VCaP (cell line): ENCODE measurements at regions not wholly inside any gene's neighbourhood (a gene's known extent, or its start where the extent isn't known, plus 50 kb on each side); places are given as distances from the start of the nearest gene placed in this dataset.

Experiments used
- H3K27ac ChIP-seq: fragments of 450-650 bp; 2 replicates; pipeline ENCODE4 v1.5.1; 2017
- CTCF ChIP-seq: fragments of 450-650 bp; conservative IDR thresholded peaks from 2 replicates; pipeline ENCODE4 v1.5.1; 2017; ENCODE audit warnings: mild to moderate bottlenecking, moderate library complexity

- H3K27ac ChIP-seq: no peak overlapping the region
- no peak for TF ChIP-seq CTCF
These were observed 128.6 kb downstream of the MSTN start for GRCh38 chr2:189933911-189934399.

DNA sequence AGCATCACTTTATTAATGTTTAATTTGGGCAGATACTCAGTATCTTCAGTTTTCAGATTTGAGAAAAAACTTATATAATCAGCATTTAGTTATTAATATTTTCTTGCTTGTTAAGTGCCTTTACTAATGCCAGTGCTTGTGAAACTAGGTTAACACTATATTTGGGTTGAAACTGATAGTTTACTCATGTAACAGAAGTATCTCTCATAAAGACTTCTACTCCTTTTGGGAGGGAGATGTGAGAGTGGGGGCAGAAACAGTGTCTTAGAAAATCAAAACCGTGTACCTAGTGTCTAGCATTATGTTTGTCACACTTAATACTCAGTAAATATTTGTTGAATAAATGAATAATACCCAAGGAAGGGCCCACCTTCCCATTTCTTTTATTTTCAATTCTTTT is 129.5 kb downstream of the MSTN start:
- TF ChIP-seq CTCF: no peak
- no peak overlapping the region for H3K27ac ChIP-seq

GRCh38 chr2:189927823-189928222 is 134.7 kb downstream of the MSTN start:
- no peak overlapping the region for H3K27ac ChIP-seq
- TF ChIP-seq CTCF: no peak
